NT2/D1 (cell line): ENCODE measurements at regions not wholly inside any gene's neighbourhood (a gene's known extent, or its start where the extent isn't known, plus 50 kb on each side); places are given as distances from the start of the nearest gene placed in this dataset.
"Not testable (repeated sequence)": the region's sequence is repeated elsewhere in the genome, so short reads cannot be mapped to it uniquely, and the experiment has no call there.

ENCODE experiments used
- SUZ12 ChIP-seq: IDR thresholded peaks from 2 replicates; pipeline ENCODE4 v1.6.1; 2011; ENCODE audit not compliant: insufficient read length, insufficient read depth; ENCODE audit errors: extremely low read depth
- ZNF274 ChIP-seq: IDR thresholded peaks from 2 replicates; pipeline ENCODE4 v1.6.1; 2011; ENCODE audit warnings: mild to moderate bottlenecking, low read depth, low read length

- TF ChIP-seq ZNF274, SUZ12: not testable (repeated sequence)
These were observed 1003.3 kb downstream of the XPNPEP1 start for GRCh38 chr10:108920029-108920428.
